Hepatocyte (in vitro differentiated cells): ENCODE measurements at regions not wholly inside any gene's neighbourhood (a gene's known extent, or its start where the extent isn't known, plus 50 kb on each side); places are given as distances from the start of the nearest gene placed in this dataset.

ENCODE experiments used
- DNase-seq: peaks from one replicate; pipeline ENCODE4 v3.0.0-alpha.2; 2016; ENCODE audit warnings: low spot score
- H2AFZ ChIP-seq: fragments of 200-600 bp; sonication (generic); 2 replicates; pipeline ENCODE4 v1.6.0; 2016; ENCODE audit warnings: antibody characterized with exemption, mild to moderate bottlenecking
- H3K27ac ChIP-seq: fragments of 200-600 bp; sonication (generic); 2 replicates; pipeline ENCODE4 v1.5.1; 2016; ENCODE audit warnings: mild to moderate bottlenecking
- H3K27me3 ChIP-seq: fragments of 200-600 bp; sonication (generic); 2 replicates; pipeline ENCODE4 v1.6.1; 2016
- H3K36me3 ChIP-seq: fragments of 200-600 bp; sonication (generic); replicated peaks from 2 replicates; pipeline ENCODE4 v1.5.1; 2016; ENCODE audit warnings: low read depth; ENCODE audit not compliant: insufficient read depth
- H3K4me1 ChIP-seq: fragments of 200-600 bp; sonication (generic); 2 replicates; pipeline ENCODE4 v1.5.1; 2016; ENCODE audit warnings: mild to moderate bottlenecking, moderate library complexity; ENCODE audit not compliant: insufficient read depth
- H3K4me2 ChIP-seq: fragments of 200-600 bp; sonication (generic); 2 replicates; pipeline ENCODE4 v1.6.0; 2016
- H3K4me3 ChIP-seq: fragments of 200-600 bp; sonication (generic); 2 replicates; pipeline ENCODE4 v1.5.1; 2016; ENCODE audit warnings: mild to moderate bottlenecking
- H3K79me2 ChIP-seq: fragments of 200-600 bp; sonication (generic); 2 replicates; pipeline ENCODE4 v1.6.0; 2017; ENCODE audit warnings: mild to moderate bottlenecking
- H3K9me2 ChIP-seq: fragments of 200-600 bp; sonication (generic); replicated peaks from 2 replicates; pipeline ENCODE4 v1.6.0; 2017; ENCODE audit warnings: mild to moderate bottlenecking; ENCODE audit not compliant: insufficient read depth
- H3K9me3 ChIP-seq: fragments of 200-600 bp; sonication (generic); 2 replicates; pipeline ENCODE4 v1.5.1; 2016; ENCODE audit warnings: low read depth, mild to moderate bottlenecking
- H4K20me1 ChIP-seq: fragments of 200-600 bp; sonication (generic); 2 replicates; pipeline ENCODE4 v1.6.0; 2016; ENCODE audit warnings: mild to moderate bottlenecking; ENCODE audit not compliant: insufficient read depth, poor library complexity, severe bottlenecking
- CTCF ChIP-seq: fragments of 200-600 bp; sonication (generic); IDR thresholded peaks from 2 replicates; pipeline ENCODE4 v1.5.1; 2016; ENCODE audit warnings: antibody characterized with exemption, mild to moderate bottlenecking; ENCODE audit not compliant: poor library complexity
- EZH2 ChIP-seq: fragments of 200-600 bp; sonication (generic); IDR thresholded peaks from 2 replicates; pipeline ENCODE4 v1.6.1; 2016; ENCODE audit warnings: antibody characterized with exemption, mild to moderate bottlenecking, borderline replicate concordance
- EZH2phosphoT487 ChIP-seq: fragments of 200-600 bp; sonication (generic); IDR thresholded peaks from one replicate; pipeline ENCODE4 v1.6.1; 2018; ENCODE audit warnings: antibody characterized with exemption, mild to moderate bottlenecking, low read depth, moderate library complexity; ENCODE audit not compliant: unreplicated experiment, severe bottlenecking
- WGBS: methylation state at CpG from one replicate; pipeline ENCODE4 v1.1.6; 2016; ENCODE audit warnings: low lambda C conversion rate; ENCODE audit errors: missing lambda C conversion rate; 5-methylcytosine and 5-hydroxymethylcytosine counted together

GRCh38 chr4:1579901-1580691, 104.0 kb downstream of the FAM53A start:
- Histone ChIP-seq H3K4me3 (peak overlapping the region; percentile 17), H4K20me1 (no peaks in the 10 kb centered on the region), H3K79me2 (no peaks in the 10 kb centered on the region), H3K9me2 (no peaks in the 10 kb centered on the region), H3K9me3 (no peaks in the 10 kb centered on the region), H2AFZ (peak overlapping the region; percentile 87), H3K4me1 (peaks cover 11% of the 10 kb centered on the region), H3K4me2 (peak overlapping the region; percentile 99), H3K36me3 (no peaks in the 10 kb centered on the region), H3K27ac (peak overlapping the region; percentile 47), H3K27me3 (peaks cover 13% of the 10 kb centered on the region)
- TF ChIP-seq EZH2phosphoT487 (no peak), EZH2 (peak; percentile 54)
- 3% methylated on average over 33 of the region's 46 CpGs for WGBS
- DNase-seq = peak; percentile 92

GRCh38 chr4:1579001-1579900, 104.9 kb downstream of the FAM53A start:
- peak; percentile 82 for DNase-seq
- Histone ChIP-seq H2AFZ (peak overlapping the region; percentile 87), H3K79me2 (no peaks in the 10 kb centered on the region), H3K9me2 (no peaks in the 10 kb centered on the region), H3K36me3 (no peaks in the 10 kb centered on the region), H4K20me1 (no peaks in the 10 kb centered on the region), H3K4me1 (peaks cover 11% of the 10 kb centered on the region), H3K4me3 (peak overlapping the region; percentile 17), H3K9me3 (no peaks in the 10 kb centered on the region), H3K27me3 (peaks cover 13% of the 10 kb centered on the region), H3K4me2 (peak overlapping the region; percentile 99), H3K27ac (peak overlapping the region; percentile 47)
- 3% methylated on average over 37 of the region's 91 CpGs for WGBS
- TF ChIP-seq CTCF (peak; percentile 62), EZH2phosphoT487 (no peak)

GRCh38 chr4:1578251-1578773, 105.8 kb downstream of the FAM53A start:
- Histone ChIP-seq H3K9me2 (no peaks in the 10 kb centered on the region), H3K27me3 (peaks cover 13% of the 10 kb centered on the region), H2AFZ (no peak overlapping the region), H3K36me3 (no peaks in the 10 kb centered on the region), H3K4me3 (no peak overlapping the region), H3K4me2 (peak overlapping the region; percentile 99), H3K27ac (no peak overlapping the region), H4K20me1 (no peaks in the 10 kb centered on the region), H3K4me1 (peaks cover 11% of the 10 kb centered on the region), H3K9me3 (no peaks in the 10 kb centered on the region), H3K79me2 (no peaks in the 10 kb centered on the region)
- WGBS = 28% methylated on average over 29 of the region's 34 CpGs
- TF ChIP-seq EZH2phosphoT487 (no peak), EZH2 (no peak), CTCF (no peak)
- DNase-seq = no peak
